GM18867 (cell line): ENCODE measurements at regions not wholly inside any gene's neighbourhood (a gene's known extent, or its start where the extent isn't known, plus 50 kb on each side); places are given as distances from the start of the nearest gene placed in this dataset.
"Not testable (repeated sequence)": the region's sequence is repeated elsewhere in the genome, so short reads cannot be mapped to it uniquely, and the experiment has no call there.

Experiments used
- ATAC-seq: cut with Tn5 transposase; IDR thresholded peaks from one replicate; pipeline ENCODE4 v1.9.1; 2021; ENCODE audit warnings: mild to moderate bottlenecking, moderate library complexity; ENCODE audit not compliant: unreplicated experiment

- ATAC-seq = no peak
Observed at GRCh38 chr17:77560381-77560780, 398.1 kb upstream of the TNRC6C start.

- ATAC-seq = no peak
Observed at GRCh38 chr17:77560841-77561240, 397.7 kb upstream of the TNRC6C start.

- not testable (repeated sequence) for ATAC-seq
Observed at GRCh38 chr17:77562361-77562760, 396.1 kb upstream of the TNRC6C start.

GRCh38 chr17:77563439-77564102, 394.9 kb upstream of the TNRC6C start:
- ATAC-seq = no peak

- ATAC-seq = no peak
Observed at GRCh38 chr17:77564278-77564920, 394.1 kb upstream of the TNRC6C start.

GRCh38 chr17:77565166-77565565, 393.3 kb upstream of the TNRC6C start:
- no peak for ATAC-seq

GRCh38 chr17:77566151-77566550, 392.4 kb upstream of the TNRC6C start:
- ATAC-seq = no peak

GRCh38 chr17:77566566-77567138, 391.9 kb upstream of the TNRC6C start:
- no peak for ATAC-seq

- no peak for ATAC-seq
Observed at GRCh38 chr17:77568540-77568939, 390.0 kb upstream of the TNRC6C start.

GRCh38 chr17:77569846-77570564, 388.5 kb upstream of the TNRC6C start:
- ATAC-seq = no peak

- no peak for ATAC-seq
Observed at GRCh38 chr17:77570565-77570898, 388.0 kb upstream of the TNRC6C start.

GRCh38 chr17:77571155-77571981, 387.1 kb upstream of the TNRC6C start:
- no peak for ATAC-seq

GRCh38 chr17:77572065-77572601, 386.4 kb upstream of the TNRC6C start:
- no peak for ATAC-seq

GRCh38 chr17:77572851-77573250, 385.7 kb upstream of the TNRC6C start:
- no peak for ATAC-seq

- ATAC-seq = no peak
Observed at GRCh38 chr17:77577491-77577890, 381.0 kb upstream of the TNRC6C start.

- no peak for ATAC-seq
Observed at GRCh38 chr17:77579131-77579530, 379.4 kb upstream of the TNRC6C start.

- ATAC-seq = no peak
Observed at GRCh38 chr17:77579682-77580081, 378.8 kb upstream of the TNRC6C start.

- no peak for ATAC-seq
Observed at GRCh38 chr17:77580531-77581270, 377.8 kb upstream of the TNRC6C start.

- no peak for ATAC-seq
Observed at GRCh38 chr17:77581480-77581879, 377.0 kb upstream of the TNRC6C start.
